Vagina (tissue), 2 donors: ENCODE measurements at regions not wholly inside any gene's neighbourhood (a gene's known extent, or its start where the extent isn't known, plus 50 kb on each side); places are given as distances from the start of the nearest gene placed in this dataset.

Experiments
- POLR2A ChIP-seq, 2 donors: fragments of 450-650 bp; IDR thresholded peaks; one replicate each; pipeline ENCODE4 v1.6.1; 2017; ENCODE audit warnings: antibody characterized with exemption in 2 of 2, mild to moderate bottlenecking in 2 of 2, moderate library complexity in 2 of 2
- TF ChIP-seq, protein P1 (sequence below), 3 experiments: fragments of 450-650 bp in 2 of 3; fragments of 200-600 bp in 1 of 3; sonication (generic) in 1 of 3; IDR thresholded peaks; one replicate each; pipeline ENCODE4 v1.5.1; 2017 to 2019; ENCODE audit warnings: antibody characterized with exemption in 3 of 3, mild to moderate bottlenecking in 2 of 3, moderate library complexity in 2 of 3

DNA sequence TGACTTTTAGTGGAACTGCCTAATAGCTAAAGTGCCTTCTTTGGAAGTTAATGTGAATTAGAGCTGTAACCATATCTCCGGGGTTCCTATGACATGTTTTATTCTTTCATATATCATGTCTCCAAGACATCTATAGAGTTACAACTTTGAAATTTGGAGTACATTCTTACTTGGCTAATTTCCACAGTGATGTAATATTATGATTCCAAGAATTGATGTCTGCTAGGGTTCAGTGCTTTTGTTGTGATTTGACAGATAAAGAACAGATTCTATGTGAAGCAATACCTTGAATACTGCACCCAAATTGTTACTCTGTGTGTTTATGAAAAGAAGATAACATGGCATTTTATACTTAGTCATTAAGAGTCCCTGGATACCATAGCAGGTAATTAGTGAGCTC lies 934.3 kb downstream of the NTRK3 start:
- TF ChIP-seq POLR2A (IDR thresholded peaks at IDR 0.05): no peak
- TF ChIP-seq, protein P1, sequence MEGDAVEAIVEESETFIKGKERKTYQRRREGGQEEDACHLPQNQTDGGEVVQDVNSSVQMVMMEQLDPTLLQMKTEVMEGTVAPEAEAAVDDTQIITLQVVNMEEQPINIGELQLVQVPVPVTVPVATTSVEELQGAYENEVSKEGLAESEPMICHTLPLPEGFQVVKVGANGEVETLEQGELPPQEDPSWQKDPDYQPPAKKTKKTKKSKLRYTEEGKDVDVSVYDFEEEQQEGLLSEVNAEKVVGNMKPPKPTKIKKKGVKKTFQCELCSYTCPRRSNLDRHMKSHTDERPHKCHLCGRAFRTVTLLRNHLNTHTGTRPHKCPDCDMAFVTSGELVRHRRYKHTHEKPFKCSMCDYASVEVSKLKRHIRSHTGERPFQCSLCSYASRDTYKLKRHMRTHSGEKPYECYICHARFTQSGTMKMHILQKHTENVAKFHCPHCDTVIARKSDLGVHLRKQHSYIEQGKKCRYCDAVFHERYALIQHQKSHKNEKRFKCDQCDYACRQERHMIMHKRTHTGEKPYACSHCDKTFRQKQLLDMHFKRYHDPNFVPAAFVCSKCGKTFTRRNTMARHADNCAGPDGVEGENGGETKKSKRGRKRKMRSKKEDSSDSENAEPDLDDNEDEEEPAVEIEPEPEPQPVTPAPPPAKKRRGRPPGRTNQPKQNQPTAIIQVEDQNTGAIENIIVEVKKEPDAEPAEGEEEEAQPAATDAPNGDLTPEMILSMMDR (IDR thresholded peaks at IDR 0.05): no peak
